ENCODE measurements at regions not wholly inside any gene's neighbourhood (a gene's known extent, or its start where the extent isn't known, plus 50 kb on each side); places are given as distances from the start of the nearest gene placed in this dataset.
A peak's percentile ranks its signal among the peaks of the same experiment; 100 is the strongest.
"Not testable (repeated sequence)": the region's sequence is repeated elsewhere in the genome, so short reads cannot be mapped to it uniquely, and the experiment has no call there.

DNA sequence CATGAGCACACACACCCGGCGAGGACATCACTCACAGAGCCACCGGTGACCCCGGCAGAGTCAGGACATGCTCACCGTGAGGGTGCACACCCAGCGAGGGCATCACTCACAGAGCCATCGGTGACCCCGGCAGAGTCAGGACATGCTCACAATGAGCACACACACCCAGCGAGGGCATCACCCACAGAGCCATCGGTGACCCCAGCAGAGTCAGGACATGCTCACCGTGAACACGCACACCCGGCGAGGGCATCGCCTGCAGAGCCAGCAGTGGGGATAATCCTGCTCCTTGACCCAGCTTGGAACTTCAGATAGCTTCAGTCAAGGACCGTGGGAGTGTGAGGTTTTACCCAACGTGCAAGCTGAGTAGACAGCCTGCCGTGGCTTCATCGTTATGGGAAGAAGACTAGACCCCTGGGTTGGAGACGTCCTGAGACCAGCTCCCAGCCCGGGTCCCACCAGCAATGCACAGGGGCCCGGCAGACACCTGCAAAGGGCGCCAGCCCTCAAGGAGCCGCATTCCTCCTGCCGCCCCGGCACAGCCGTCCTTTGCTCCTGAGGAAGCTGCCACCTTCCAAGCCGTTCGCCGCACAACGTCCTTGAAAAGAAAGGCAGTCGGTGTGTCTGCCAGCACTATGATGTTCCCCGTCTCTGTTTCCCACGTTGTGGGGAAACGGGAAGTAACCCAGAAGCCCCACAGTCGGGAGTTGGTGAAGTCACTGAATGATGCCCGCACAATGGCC is 192.3 kb downstream of the DLL1 start:
- DNase-seq = no peak

DNA sequence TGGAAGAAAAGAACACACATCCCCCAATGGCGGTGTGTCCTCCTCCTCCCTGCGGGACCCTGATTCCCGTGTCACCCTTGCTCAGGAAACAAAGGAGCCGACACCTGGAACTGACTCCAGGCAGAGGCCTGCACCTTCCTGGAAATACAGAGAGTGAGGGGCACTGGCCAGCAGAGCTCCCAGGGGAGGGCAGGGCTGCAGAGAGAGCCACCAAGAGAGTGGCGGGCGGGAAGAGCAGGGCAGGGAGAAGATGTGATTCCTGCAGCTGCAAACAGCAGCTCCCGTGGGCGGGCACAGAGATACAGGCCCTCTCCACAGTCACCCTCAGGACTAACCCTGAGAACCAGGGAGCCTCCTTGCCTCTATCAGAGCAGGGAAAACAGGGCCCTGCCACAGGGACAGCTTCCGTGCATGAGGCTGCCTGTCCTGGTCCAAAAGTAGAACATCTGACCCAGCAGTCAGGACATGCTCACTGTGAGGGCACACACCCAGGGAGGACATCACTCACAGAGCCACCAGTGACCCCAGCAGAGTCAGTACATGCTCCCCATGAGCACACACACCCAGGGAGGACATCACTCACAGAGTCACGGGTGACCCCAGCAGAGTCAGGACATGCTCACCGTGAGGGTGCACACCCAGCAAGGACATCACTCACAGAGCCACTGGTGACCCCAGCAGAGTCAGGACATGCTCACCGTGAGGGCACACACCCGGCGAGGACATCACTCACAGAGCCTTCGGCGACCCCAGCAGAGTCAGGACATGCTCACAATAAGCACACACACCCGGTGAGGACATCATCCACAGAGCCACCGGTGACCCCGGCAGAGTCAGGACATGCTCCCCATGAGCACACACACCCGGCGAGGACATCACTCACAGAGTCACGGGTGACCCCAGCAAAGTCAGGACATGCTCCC is 193.1 kb downstream of the DLL1 start:
- DNase-seq = no peak

DNA sequence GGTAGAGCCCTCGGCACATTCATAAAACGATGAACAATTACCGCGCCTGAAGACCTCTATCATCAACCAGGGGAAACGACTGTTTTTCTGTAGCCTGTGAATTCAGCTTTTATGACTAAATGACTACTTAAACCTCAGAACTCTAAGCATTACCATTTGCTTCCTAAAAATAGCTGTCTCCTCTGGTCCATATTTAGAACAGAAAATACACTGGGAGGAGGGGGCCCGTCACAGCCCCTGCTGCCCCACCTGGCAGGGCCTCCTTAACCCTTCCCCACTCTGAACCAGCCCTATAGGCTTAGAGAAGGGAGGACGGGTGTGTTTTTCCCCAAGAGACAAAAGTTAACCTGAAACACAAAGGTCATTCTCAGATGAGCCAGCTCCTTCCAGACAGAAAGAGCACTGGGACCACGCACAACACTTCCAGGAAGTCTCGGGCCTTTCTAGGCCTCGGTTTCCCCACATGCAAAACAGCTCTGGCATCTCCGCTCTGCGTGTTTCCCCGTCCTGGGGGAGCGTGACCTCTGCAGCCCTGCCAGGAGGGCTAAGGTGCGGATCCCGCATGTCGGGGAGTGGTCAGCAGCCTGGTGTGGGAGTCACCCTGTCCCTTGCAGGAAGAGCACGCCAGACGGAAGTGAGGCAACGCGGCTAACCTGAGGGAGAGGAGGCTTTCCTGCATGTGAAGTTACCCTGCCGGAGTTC is 193.9 kb downstream of the DLL1 start:
- no peak for DNase-seq

DNA sequence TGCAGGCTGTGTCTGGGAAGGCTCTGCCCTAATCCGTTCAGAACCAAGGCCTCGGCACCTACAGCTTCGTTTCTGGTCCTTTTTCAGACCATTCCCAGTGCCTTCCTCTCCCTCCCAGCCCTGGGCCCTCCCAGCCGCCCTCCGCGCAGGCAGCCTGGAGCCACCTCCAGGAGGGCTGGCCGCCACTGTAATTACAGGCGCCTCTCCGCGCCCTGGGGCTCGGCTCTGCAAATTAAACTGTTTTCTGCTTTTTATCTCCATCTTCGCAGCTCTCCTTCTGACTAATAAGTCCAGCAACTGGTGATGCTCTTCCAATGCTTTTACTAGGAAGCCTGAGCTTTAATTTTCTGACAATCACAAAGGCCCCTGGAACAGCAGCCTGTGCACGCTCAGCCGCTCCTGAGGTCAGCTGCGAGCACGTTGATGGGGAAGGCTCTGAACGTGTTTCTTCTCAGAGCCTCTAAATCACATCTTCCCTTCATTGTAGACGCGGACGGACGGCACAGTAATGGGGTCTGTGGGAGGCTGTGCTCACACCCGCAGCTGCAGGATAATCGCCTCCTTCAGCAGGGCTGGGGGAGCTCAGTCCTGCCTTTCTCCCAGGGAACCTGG is 194.6 kb downstream of the DLL1 start:
- DNase-seq = no peak

DNA sequence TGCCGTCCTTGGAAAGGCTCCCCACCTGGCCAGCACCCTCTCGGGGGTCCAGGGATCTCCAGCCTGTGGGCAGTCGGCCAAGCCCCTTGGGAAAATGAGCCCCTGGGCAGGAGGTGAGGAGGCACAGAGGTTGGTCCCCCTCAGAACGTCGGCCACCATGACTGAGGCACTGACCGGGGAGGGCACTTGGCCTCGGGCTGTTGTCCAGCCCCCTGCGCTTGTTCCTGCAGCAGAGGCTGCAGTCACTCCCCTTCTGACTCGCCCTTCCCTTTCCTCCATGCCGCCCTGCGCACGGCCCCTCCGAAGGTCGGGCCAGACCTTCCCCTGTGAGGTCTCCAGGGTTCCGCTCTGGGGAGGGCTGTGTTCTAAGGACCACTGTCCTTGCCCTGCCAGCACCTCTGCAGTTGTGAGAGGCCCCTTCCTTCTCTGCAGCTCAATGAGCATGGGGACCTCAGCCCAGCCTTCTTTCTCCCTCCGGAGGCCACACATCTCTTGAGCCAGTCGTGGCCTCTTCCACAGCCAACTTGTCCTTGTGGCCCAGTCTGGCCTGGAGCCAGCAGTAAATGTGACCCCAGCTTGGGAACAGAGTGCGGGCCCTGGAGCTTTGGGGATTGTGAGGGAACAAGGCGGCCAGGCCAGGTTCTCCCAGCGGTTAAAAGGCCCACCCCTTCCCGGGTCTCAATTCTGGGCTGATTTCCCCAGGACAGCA is 195.5 kb downstream of the DLL1 start:
- DNase-seq = no peak

DNA sequence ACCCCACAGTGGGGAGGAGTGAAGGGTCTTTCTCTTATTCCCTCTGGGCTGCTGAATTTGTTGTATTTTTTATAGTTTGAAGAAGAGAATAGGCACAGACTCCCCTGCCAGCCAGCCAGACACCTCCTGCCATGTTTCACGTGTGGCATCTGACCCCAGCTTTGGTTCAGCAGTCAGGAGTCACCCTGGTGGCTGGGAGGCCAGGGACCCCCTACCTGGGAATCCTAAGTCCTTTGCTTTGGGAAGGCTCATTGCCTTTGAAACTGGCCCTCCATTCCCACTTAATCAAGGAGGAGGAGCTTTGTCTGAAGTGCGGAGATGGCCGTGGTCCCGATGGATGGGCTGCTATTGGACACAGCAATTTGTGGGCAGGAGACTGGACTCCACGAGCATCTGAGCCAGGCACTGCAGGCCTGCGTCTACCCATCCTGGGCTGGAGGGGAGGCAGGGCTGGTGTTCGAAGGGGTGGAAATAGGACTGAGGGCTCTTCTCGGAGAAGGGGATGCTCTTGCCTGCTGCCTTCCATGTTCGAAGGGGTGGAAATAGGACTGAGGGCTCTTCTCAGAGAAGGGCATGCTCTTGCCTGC is 196.1 kb downstream of the DLL1 start:
- DNase-seq = no peak

DNA sequence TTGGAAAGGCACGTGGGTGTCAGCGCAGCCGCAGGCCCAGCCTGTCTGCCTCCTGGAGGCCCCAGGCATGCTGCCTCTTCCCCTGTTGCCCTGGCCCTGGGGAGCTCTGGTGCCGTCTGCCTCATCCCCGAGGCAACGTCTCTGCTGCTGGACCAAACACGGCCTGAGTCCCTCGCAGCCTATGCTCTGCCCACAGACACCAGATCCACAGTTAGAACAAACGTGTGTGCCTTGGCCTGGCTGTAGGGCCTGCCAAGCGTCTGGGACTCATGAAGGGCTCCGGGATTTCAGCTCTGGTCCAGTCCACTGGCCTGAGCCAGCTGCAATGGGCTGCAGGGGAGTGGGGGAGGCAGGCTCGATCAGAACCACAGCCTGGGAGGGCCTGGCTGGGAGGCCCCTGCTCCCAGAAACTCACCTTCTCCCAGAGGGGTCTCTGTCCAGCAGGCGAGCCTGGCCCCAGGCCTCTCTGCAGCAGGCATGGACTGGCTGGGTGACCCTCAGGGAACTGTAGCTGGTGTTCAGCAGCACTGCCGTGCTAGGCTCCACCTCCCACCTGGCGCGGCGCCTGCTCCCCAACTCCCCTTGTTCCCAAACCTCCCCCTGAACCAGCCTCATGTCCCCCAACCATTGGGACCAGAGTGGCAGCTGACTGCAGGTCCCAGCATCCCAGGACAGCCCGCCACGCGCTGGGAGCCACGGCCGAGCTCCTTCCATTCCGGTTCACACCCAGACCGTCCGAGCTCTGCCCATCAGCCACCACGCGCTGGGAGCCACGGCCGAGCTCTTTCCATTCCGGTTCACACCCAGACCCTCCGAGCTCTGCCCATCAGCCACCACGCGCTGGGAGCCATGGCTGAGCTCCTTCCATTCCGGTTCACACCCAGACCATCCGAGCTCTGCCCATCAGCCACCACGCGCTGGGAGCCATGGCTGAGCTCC is 197.0 kb downstream of the DLL1 start:
- DNase-seq = no peak

DNA sequence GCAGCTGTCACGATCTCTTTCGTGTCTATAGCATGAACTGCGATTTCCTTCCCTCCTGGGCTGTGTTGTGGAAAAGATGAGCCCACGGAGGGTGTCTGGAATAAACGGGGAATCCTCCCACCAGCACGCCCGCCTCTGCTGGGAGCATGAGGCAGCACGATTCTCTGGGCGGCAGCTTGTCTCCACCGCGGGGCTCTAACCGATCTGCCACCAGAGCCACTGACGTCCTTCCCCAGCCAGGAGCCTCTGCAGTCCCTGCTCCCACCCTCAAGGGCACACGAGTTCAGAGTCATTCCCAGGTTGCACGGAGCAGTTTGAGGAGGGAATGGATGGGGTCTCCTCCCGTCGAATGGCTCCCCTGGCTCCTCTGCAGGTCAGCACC is 197.6 kb downstream of the DLL1 start:
- DNase-seq = peak in 1 of 51 donors; percentile 61

DNA sequence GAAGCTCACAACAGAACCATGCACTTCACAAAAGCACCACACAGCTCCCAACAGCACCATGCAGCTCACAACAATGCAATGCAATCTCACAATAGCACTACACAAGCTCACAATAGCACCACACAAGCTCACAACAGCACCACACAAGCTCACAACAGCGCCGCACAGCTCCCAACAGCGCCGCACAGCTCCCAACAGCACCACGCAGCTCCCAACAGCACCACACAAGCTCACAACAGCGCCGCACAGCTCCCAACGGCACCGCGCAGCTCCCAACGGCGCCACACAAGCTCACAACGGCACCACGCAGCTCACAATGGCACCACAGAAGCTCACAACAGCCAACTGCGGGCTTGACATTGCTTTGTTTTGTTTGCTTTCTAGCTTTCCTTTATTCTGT is 198.1 kb downstream of the DLL1 start:
- no peak for DNase-seq

DNA sequence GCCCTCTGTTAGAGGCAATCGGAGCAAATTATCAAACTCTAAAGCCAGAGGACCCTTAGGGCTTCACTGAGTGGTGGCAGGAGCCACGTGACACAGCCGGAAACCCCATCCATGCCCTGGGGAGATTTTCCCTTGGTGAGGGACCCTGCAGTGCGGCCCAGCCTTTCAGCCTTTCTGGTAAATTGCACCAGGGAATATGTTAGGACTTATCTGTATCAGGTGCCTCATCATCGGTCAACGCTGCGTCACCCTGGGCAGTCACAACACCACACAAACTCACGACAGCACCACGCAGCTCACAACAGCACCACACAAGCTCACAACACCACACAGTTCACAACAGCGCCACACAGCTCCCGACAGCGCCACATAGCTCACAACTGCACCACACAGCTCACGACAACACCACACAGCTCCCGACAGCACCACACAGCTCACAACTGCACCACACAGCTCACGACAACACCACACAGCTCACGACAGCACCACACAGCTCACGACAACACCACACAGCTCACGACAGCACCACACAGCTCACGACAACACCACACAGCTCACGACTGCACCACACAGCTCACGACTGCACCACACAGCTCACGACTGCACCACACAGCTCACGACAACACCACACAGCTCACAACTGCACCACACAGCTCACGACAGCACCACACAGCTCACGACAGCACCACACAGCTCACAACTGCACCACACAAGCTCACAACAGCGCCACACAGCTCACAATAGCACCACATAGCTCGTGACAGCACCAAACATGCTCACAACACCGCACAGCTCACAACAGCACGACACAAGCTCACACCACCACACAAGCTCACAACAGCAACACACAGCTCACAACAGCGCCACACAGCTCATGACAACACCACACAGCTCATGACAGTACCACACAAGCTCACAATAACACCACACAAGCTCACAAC is 199.0 kb downstream of the DLL1 start:
- no peak for DNase-seq

DNA sequence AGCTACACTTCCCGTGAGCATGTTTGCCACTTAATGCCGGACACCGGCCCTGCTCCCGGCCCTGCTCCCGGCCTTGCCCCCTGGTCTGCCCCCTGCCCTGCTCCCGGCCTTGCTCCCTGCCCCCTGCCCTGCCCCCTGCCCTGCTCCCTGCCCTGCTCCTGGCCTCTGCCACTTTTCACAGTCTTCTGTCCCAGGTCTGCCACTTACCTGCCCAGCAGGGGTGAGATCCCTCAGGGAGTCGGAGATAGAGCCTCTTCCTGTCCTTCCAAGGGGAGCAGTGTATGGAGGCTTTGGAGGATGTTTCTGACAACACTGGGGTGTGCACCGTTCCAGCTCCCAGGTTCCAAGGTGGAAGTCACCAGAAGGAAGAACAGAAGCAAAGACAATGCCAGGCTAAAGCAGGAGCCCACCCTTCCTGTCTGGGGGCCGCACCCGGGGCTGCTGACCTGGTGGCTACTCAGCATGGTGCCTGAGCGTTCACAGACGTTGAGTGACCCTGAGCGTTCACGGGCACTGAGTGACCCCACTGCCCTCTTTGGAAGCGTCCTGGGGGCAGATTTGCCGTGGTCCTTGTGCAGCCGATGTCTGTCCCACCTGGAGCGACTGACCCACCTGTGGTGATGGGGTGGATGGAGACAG is 199.8 kb downstream of the DLL1 start:
- no peak for DNase-seq

DNA sequence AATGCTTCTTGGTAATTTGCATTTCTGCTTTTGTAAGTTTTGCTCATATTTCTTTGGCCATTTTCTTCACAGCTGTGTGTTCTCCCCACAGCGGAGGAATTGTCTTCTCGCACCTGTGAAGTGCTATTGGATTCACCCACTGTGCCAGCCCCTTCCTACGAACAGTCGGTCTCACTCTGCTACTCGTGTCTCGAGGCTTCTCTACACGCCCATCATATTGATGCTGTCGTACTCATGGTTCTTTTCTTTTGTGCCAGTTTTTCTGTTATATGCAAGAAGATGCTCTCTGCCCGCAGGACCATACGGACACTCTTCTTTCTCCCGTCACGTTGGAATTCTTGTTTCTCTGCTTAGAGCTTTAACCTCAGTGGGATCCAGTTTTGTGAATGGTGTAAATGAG is 200.3 kb downstream of the DLL1 start:
- DNase-seq = no peak

DNA sequence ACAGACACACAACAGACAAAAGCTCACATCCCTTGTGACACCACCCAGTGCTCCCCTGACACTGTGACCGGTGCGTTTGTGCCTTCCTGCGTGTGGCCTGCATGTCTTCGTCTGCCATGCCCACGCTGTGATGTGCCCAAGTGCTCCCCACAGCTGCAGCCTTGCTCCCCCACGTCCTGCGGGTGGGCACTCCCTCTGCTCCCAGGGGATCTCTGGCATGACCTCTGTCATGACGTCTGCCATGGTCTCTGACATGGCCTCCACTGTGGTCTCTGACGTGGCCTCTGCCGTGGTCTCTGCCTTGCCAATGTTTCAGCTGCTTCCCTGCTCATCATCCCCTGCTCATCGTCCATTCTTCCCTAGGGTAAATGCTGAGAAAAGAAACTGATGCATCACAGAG is 200.9 kb downstream of the DLL1 start:
- no peak for DNase-seq

DNA sequence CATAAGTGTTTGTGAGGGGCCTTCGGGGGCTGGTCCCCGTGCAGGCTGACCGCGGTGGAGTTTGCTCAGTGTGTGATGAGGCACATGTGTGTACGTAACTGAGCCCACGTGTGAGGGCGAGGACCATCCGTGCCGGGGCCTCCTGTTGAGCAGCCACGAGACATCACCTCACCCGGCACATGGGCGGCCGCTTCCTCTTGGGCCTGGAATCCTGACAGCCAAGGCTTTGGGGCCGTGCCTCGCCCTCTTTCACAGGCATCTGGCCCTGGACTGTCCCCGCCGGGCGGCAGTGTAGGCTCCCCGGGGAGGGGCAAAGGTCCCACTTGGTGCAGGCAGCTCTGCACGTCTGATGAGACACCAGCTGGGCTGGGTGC is 202.3 kb downstream of the DLL1 start:
- DNase-seq = no peak

DNA sequence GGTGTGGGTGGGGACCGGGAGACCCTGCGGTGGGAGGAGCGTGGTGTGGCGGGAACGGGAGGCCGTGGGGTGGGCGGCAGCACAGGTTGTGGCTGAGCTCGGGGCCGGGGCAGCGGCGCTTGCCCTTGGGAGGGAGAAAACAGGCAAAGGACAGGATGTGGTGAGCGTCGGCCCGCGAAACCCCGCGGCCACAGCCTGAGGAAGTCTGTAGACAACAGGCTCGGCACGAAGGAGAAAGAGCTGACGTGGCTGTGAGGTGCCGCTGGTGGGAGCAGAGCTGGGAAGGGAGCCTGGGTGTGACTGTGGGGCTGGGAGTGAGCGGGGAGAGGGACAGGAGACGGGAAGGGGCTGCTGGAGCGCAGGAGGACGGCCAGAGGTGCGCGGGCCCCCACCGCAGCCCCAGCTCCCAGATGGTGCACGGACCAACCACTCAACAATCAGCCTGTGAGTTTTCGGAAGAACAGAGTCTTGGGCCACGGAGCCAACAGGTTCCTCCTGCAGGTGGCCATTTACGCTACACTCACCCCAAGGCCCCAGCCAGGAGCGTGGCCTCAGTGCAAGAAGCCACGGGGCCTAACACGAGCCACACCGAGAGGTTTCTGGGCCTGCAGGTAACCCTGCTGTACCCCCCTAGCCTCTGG is 202.8 kb downstream of the DLL1 start:
- no peak for DNase-seq

DNA sequence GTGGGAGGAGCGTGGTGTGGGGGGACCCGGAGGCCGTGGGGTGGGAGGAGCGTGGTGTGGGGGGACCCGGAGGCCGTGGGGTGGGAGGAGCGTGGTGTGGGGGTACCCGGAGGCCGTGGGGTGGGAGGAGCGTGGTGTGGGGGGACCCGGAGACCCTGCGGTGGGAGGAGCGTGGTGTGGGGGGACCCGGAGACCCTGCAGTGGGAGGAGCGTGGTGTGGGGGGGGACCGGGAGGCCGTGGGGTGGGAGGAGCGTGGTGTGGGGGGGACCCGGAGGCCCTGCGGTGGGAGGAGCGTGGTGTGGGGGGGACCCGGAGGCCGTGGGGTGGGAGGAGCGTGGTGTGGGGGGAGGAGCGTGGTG is 203.5 kb downstream of the DLL1 start:
- DNase-seq = not testable (repeated sequence)

DNA sequence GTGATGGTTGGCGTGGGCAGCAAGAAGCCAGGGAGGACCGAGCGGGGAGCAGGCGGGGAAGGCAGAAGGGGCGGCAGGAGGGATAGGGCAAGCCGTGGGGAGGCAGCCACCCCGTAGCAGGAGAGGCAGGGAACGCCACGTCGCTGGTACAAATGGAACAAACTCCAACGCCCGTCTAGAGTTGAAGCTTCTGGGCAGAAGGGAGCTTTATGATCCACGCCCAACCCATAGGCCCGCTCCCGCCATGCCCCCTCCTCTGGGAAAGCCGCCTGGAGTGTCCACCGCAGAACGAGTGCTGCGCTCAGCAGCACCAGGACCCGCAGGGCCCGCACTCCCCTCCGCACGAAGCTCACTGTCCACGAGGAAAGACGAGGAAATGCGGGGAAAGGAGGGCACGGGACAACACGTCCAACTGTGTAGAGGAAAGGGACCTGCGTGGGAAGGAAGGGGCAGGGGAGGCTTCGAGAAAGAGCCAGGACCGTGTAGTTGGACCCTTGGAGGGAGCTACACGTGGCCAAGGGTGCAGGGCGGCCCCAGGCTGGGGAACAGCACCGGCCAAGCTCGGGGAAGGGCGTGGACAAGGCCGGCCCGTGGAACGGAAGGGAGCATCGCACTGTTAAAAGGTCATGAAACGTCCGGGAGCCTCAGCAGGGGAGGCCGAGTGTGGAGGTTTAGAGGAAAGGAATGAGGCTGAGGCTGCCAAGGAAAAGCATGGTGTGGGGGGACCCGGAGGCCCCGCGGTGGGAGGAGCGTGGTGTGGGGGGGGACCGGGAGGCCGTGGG is 204.0 kb downstream of the DLL1 start:
- DNase-seq = no peak
